ENCODE measurements at regions not wholly inside any gene's neighbourhood (a gene's known extent, or its start where the extent isn't known, plus 50 kb on each side); places are given as distances from the start of the nearest gene placed in this dataset.

DNA sequence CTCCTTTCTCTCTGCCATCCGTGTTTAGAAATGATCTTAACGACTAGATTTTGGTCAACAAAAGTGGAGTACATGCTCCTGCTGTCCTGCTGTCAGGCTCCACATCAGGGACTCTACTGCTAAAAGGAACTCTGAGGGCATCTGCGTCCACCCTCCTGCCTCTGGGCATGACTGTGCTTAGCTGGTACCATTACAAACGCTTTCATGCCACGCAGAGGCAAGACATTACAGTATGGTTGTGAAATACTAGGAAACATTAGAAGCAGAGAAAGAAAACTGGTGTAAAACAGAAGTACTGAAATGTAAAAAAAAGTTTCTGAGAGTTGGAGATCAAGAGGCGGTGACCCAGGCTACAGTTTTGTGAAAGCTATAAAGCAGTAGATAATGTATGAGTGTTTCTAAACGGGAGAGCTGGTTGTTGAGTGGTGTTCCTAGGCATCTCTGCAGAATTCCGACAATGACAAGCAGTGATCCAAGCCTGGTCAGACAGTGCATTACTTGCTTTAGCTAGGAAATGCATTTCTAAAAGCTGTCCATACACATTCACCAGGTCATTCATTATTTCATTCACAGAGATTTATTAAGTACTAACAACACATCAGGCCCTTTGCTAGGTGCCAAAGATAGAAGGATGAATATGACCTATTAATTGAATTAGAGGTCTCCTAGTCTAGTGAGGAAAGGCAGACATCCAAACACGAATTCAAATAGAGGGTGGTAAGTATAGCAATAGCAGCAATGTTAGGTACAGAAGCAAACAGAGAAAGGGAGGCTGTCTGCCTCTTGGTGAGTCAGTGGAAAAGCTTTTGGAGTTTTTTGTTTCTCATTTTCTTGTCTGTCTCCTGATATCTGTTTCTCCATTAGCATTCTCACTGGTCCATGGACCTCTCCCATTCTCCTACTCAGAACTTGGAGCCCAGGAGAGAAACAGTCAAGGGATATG lies 401.9 kb downstream of the LMO4 start:
- CTCF ChIA-PET (ENCODE audit: unreplicated experiment): no interaction called here
- Histone ChIP-seq H3K4me1 (ENCODE audit: insufficient read depth, low read length, poor library complexity, severe bottlenecking) (no peaks in the 10 kb centered on the region), H2AFZ (ENCODE audit: low read length) (no peak overlapping the region), H3K9me3 (ENCODE audit: low read length) (no peaks in the 10 kb centered on the region), H3K36me3 (ENCODE audit: insufficient read depth, low read length) (no peaks in the 10 kb centered on the region), H3K79me2 (ENCODE audit: insufficient read depth, low read depth, low read length) (no peaks in the 10 kb centered on the region), H3K4me3 (ENCODE audit: low read depth, low read length, poor library complexity, severe bottlenecking) (no peak overlapping the region), H3K4me2 (ENCODE audit: low read length) (no peak overlapping the region), H3K27ac (ENCODE audit: low read depth, low read length, poor library complexity, severe bottlenecking) (no peak overlapping the region), H4K20me1 (ENCODE audit: insufficient read depth, low read length) (no peaks in the 10 kb centered on the region), H3K9me2 (ENCODE audit: insufficient read depth, low read length) (no peaks in the 10 kb centered on the region)
- no TSS peak for BruUV-seq (replicated peaks)
- POLR2A ChIA-PET: no interaction called here
- no peak for DNase-seq (ENCODE audit: low spot score)
- TF ChIP-seq EZH2phosphoT487 (IDR thresholded peaks at IDR 0.05; ENCODE audit: borderline replicate concordance, low read depth, low read length): no peak
- TF ChIP-seq, protein P1, sequence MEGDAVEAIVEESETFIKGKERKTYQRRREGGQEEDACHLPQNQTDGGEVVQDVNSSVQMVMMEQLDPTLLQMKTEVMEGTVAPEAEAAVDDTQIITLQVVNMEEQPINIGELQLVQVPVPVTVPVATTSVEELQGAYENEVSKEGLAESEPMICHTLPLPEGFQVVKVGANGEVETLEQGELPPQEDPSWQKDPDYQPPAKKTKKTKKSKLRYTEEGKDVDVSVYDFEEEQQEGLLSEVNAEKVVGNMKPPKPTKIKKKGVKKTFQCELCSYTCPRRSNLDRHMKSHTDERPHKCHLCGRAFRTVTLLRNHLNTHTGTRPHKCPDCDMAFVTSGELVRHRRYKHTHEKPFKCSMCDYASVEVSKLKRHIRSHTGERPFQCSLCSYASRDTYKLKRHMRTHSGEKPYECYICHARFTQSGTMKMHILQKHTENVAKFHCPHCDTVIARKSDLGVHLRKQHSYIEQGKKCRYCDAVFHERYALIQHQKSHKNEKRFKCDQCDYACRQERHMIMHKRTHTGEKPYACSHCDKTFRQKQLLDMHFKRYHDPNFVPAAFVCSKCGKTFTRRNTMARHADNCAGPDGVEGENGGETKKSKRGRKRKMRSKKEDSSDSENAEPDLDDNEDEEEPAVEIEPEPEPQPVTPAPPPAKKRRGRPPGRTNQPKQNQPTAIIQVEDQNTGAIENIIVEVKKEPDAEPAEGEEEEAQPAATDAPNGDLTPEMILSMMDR (conservative IDR thresholded peaks at IDR 0.05; ENCODE audit: low read length): no peak
- intact Hi-C loops (cut with micrococcal nuclease; ENCODE audit: unreplicated experiment): no loop called here

DNA sequence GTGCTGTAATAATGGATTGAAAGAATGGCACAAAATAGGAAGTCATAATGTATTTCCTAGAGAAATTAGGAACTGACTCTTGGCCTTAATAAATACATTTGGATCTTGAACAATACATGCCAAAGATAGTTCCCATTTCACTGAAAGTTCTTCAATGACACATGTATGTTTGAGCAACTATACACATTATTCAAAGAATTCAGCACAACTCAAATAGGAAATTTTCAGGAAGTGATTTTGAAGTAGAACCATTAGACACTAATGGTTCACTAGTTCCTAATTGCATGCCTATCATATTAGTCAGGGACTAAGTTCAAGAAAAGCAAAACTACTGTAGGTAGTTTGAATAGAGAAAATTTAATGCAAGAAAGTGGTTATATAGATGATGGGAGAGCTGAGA lies 404.7 kb downstream of the LMO4 start:
- no peaks in the 10 kb centered on the region for H3K9me2 ChIP-seq (ENCODE audit: insufficient read depth, low read length)
- ChIA-PET CTCF (ENCODE audit: unreplicated experiment) (no interaction called here), POLR2A (no interaction called here)
- H3K36me3 ChIP-seq (ENCODE audit: insufficient read depth, low read length): no peaks in the 10 kb centered on the region
- TF ChIP-seq EZH2phosphoT487 (IDR thresholded peaks at IDR 0.05; ENCODE audit: borderline replicate concordance, low read depth, low read length): no peak
- TF ChIP-seq, protein P1 (conservative IDR thresholded peaks at IDR 0.05; ENCODE audit: low read length): no peak
- no peaks in the 10 kb centered on the region for H3K4me1 ChIP-seq (ENCODE audit: insufficient read depth, low read length, poor library complexity, severe bottlenecking)
- H3K27ac ChIP-seq (ENCODE audit: low read depth, low read length, poor library complexity, severe bottlenecking): no peak overlapping the region
- H3K79me2 ChIP-seq (ENCODE audit: insufficient read depth, low read depth, low read length): no peaks in the 10 kb centered on the region
- no TSS peak for BruUV-seq (replicated peaks)
- H3K4me2 ChIP-seq (ENCODE audit: low read length): no peak overlapping the region
- H2AFZ ChIP-seq (ENCODE audit: low read length): no peak overlapping the region
- no peaks in the 10 kb centered on the region for H3K9me3 ChIP-seq (ENCODE audit: low read length)
- intact Hi-C loops (cut with micrococcal nuclease; ENCODE audit: unreplicated experiment): no loop called here
- H3K4me3 ChIP-seq (ENCODE audit: low read depth, low read length, poor library complexity, severe bottlenecking): no peak overlapping the region
- H4K20me1 ChIP-seq (ENCODE audit: insufficient read depth, low read length): no peaks in the 10 kb centered on the region
- no peak for DNase-seq (ENCODE audit: low spot score)

DNA sequence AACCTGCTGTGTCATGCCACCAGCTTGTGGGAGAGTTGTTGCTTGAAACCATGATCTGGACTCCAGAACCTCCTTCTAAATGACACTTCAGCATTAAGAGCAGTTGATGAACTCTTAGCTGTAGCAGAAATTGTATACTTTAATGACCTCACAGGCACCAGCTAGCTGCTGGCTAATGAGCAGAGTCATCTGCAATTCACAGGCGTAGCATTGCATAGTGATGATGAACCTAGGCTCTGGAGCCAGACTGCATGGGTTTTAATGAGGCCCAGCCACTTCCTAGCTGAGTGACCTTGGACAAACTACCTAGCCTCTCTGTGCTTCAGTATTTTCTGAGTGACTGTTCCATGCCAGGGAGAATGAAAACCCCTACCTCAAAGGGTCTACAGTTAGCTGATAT lies 407.1 kb downstream of the LMO4 start:
- no peak for DNase-seq (ENCODE audit: low spot score)
- Histone ChIP-seq H3K4me2 (ENCODE audit: low read length) (no peak overlapping the region), H3K4me3 (ENCODE audit: low read depth, low read length, poor library complexity, severe bottlenecking) (no peak overlapping the region), H3K9me2 (ENCODE audit: insufficient read depth, low read length) (no peaks in the 10 kb centered on the region), H4K20me1 (ENCODE audit: insufficient read depth, low read length) (no peaks in the 10 kb centered on the region), H2AFZ (ENCODE audit: low read length) (no peak overlapping the region), H3K79me2 (ENCODE audit: insufficient read depth, low read depth, low read length) (no peaks in the 10 kb centered on the region), H3K9me3 (ENCODE audit: low read length) (no peaks in the 10 kb centered on the region), H3K27ac (ENCODE audit: low read depth, low read length, poor library complexity, severe bottlenecking) (no peak overlapping the region), H3K4me1 (ENCODE audit: insufficient read depth, low read length, poor library complexity, severe bottlenecking) (no peaks in the 10 kb centered on the region), H3K36me3 (ENCODE audit: insufficient read depth, low read length) (no peaks in the 10 kb centered on the region)
- intact Hi-C loops (cut with micrococcal nuclease; ENCODE audit: unreplicated experiment): no loop called here
- no peak for TF ChIP-seq EZH2phosphoT487 (IDR thresholded peaks at IDR 0.05; ENCODE audit: borderline replicate concordance, low read depth, low read length)
- TF ChIP-seq, protein P1 (conservative IDR thresholded peaks at IDR 0.05; ENCODE audit: low read length): no peak
- no TSS peak for BruUV-seq (replicated peaks)
- POLR2A ChIA-PET: no interaction called here
- CTCF ChIA-PET (ENCODE audit: unreplicated experiment): no interaction called here

Data from OCI-LY7 (cell line).